Mucosa of gallbladder (tissue), 1 donor: ENCODE measurements at regions not wholly inside any gene's neighbourhood (a gene's known extent, or its start where the extent isn't known, plus 50 kb on each side); places are given as distances from the start of the nearest gene placed in this dataset.
"Not testable (repeated sequence)": the region's sequence is repeated elsewhere in the genome, so short reads cannot be mapped to it uniquely, and the experiment has no call there.

ENCODE experiments used
- DNase-seq: peaks from one replicate; pipeline ENCODE4 v3.0.0-alpha.2; 2020; ENCODE audit warnings: low spot score
- donor health status: DM: no; HTN: no; CAD: no.

- DNase-seq, result no peak
Observed at GRCh38 chrX:136975684-136976470, 57.9 kb downstream of the GPR101 start.

- DNase-seq, result no peak
Observed at GRCh38 chrX:136967966-136968365, 65.8 kb downstream of the GPR101 start.

- DNase-seq, result no peak
Observed at GRCh38 chrX:136963973-136964372, 69.8 kb downstream of the GPR101 start.

GRCh38 chrX:136961594-136962135 is 72.1 kb downstream of the GPR101 start:
- no peak for DNase-seq

- DNase-seq, result no peak
Observed at GRCh38 chrX:136954930-136955329, 74.4 kb upstream of the RBMX start.

- DNase-seq, result peak; percentile 64
Observed at GRCh38 chrX:136953867-136954787, 73.6 kb upstream of the RBMX start.

- no peak for DNase-seq
Observed at GRCh38 chrX:136950211-136950610, 69.7 kb upstream of the RBMX start.

GRCh38 chrX:136941396-136942337 is 61.1 kb upstream of the RBMX start:
- no peak for DNase-seq

- no peak for DNase-seq
Observed at GRCh38 chrX:136936183-136936549, 55.6 kb upstream of the RBMX start.

GRCh38 chrX:136935533-136936182 is 55.1 kb upstream of the RBMX start:
- DNase-seq, result not testable (repeated sequence)

GRCh38 chrX:136934652-136935051 is 54.1 kb upstream of the RBMX start:
- DNase-seq, result not testable (repeated sequence)

- DNase-seq, result no peak
Observed at GRCh38 chrX:136933611-136934145, 53.2 kb upstream of the RBMX start.

GRCh38 chrX:136931661-136932060 is 51.1 kb upstream of the RBMX start:
- DNase-seq, result no peak
